ENCODE measurements at regions not wholly inside any gene's neighbourhood (a gene's known extent, or its start where the extent isn't known, plus 50 kb on each side); places are given as distances from the start of the nearest gene placed in this dataset.

GRCh38 chr10:131430716-131431412, 119.3 kb upstream of the TCERG1L start:
- no peak for TF ChIP-seq GATA2 (IDR thresholded peaks at IDR 0.05; ENCODE audit: low read depth, low read length)
- no peak for TF ChIP-seq GATA3 (IDR thresholded peaks at IDR 0.05; ENCODE audit: low read depth, low read length)

All from SH-SY5Y (cell line).